ENCODE measurements at regions not wholly inside any gene's neighbourhood (a gene's known extent, or its start where the extent isn't known, plus 50 kb on each side); places are given as distances from the start of the nearest gene placed in this dataset.

DNA sequence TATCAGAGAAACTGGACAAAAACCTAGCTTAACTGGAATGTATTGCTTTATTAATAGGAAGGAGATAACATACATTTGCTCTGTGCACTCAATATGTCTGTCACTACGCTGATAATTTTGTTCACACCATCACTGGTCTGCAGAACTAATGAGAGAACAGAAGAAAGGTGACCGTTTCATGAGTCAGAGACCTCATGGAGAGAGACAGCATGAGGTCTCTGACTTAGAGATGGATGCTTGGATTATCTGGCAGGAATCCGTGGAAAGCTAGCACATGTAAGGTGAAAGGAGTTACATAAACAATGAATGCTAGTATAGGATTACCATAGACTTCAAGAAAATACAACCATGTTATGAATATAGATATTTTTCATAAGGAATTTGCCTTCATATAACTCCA, 947.3 kb downstream of the IPMK start (continued):
- TF ChIP-seq ZNF462 (CRISPR knock-in tag; IDR thresholded peaks at IDR 0.05) (no peak), ZNF331 (CRISPR knock-in tag; IDR thresholded peaks at IDR 0.05; ENCODE audit: low read depth) (no peak), NANOG (IDR thresholded peaks at IDR 0.05; ENCODE audit: borderline replicate concordance) (no peak)

GRCh38 chr10:57314046-57314445, 953.0 kb upstream of the ZWINT start:
- H3K4me3 ChIP-seq: no peak overlapping the region
- Mint-ChIP-seq H3K4me3 (no peak overlapping the region), H3K27ac (no peak overlapping the region), H3K36me3 (ENCODE audit: low read depth) (no peaks in the 10 kb centered on the region), H3K9me3 (no peaks in the 10 kb centered on the region), H3K27me3 (ENCODE audit: insufficient read depth, low read depth, poor library complexity) (no peaks in the 10 kb centered on the region), H3K4me1 (no peaks in the 10 kb centered on the region; the same call in 2 of the 3 replicates)
- H3K4me1 ChIP-seq (ENCODE audit: insufficient read depth): no peaks in the 10 kb centered on the region
- DNase-seq (ENCODE audit: low spot score): no peak
- H3K27ac ChIP-seq (ENCODE audit: low read depth): no peak overlapping the region
- no peaks in the 10 kb centered on the region for H3K9me2 ChIP-seq (ENCODE audit: insufficient read depth)
- no peaks in the 10 kb centered on the region for H3K79me2 ChIP-seq (replicated peaks; ENCODE audit: insufficient read depth)
- ATAC-seq: no peak
- no peak overlapping the region for H2AFZ ChIP-seq
- no peaks in the 10 kb centered on the region for H3K36me3 ChIP-seq (ENCODE audit: insufficient read depth)
- no peaks in the 10 kb centered on the region for H3K27me3 ChIP-seq (ENCODE audit: insufficient read depth)
- H4K20me1 ChIP-seq (replicated peaks; ENCODE audit: insufficient read depth): no peaks in the 10 kb centered on the region
- no peaks in the 10 kb centered on the region for H3F3A ChIP-seq (replicated peaks; ENCODE audit: low read depth)
- no peak overlapping the region for H3K4me2 ChIP-seq
- TF ChIP-seq REST (IDR thresholded peaks at IDR 0.05; ENCODE audit: unreplicated experiment) (no peak), POLR2AphosphoS5 (IDR thresholded peaks at IDR 0.05; ENCODE audit: low read depth) (no peak), ZNF331 (CRISPR knock-in tag; IDR thresholded peaks at IDR 0.05; ENCODE audit: low read depth) (no peak), EZH2phosphoT487 (IDR thresholded peaks at IDR 0.05; ENCODE audit: unreplicated experiment) (no peak), EZH2 (IDR thresholded peaks at IDR 0.05; ENCODE audit: low read depth, unreplicated experiment) (no peak), NANOG (IDR thresholded peaks at IDR 0.05; ENCODE audit: borderline replicate concordance) (no peak), CREB1 (CRISPR knock-in tag; IDR thresholded peaks at IDR 0.05; ENCODE audit: low read depth) (no peak), JUNB (IDR thresholded peaks at IDR 0.05; ENCODE audit: unreplicated experiment) (no peak)
- TF ChIP-seq, protein P1, sequence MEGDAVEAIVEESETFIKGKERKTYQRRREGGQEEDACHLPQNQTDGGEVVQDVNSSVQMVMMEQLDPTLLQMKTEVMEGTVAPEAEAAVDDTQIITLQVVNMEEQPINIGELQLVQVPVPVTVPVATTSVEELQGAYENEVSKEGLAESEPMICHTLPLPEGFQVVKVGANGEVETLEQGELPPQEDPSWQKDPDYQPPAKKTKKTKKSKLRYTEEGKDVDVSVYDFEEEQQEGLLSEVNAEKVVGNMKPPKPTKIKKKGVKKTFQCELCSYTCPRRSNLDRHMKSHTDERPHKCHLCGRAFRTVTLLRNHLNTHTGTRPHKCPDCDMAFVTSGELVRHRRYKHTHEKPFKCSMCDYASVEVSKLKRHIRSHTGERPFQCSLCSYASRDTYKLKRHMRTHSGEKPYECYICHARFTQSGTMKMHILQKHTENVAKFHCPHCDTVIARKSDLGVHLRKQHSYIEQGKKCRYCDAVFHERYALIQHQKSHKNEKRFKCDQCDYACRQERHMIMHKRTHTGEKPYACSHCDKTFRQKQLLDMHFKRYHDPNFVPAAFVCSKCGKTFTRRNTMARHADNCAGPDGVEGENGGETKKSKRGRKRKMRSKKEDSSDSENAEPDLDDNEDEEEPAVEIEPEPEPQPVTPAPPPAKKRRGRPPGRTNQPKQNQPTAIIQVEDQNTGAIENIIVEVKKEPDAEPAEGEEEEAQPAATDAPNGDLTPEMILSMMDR (conservative IDR thresholded peaks at IDR 0.05; ENCODE audit: low read depth in 2 of 2): no peak
- TF ChIP-seq, protein P2, sequence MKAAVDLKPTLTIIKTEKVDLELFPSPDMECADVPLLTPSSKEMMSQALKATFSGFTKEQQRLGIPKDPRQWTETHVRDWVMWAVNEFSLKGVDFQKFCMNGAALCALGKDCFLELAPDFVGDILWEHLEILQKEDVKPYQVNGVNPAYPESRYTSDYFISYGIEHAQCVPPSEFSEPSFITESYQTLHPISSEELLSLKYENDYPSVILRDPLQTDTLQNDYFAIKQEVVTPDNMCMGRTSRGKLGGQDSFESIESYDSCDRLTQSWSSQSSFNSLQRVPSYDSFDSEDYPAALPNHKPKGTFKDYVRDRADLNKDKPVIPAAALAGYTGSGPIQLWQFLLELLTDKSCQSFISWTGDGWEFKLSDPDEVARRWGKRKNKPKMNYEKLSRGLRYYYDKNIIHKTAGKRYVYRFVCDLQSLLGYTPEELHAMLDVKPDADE (IDR thresholded peaks at IDR 0.05): no peak
